ENCODE measurements at regions not wholly inside any gene's neighbourhood (a gene's known extent, or its start where the extent isn't known, plus 50 kb on each side); places are given as distances from the start of the nearest gene placed in this dataset.

GRCh38 chr6:21868226-21868625 lies 274.7 kb downstream of the SOX4 start:
- TF ChIP-seq EZH2phosphoT487 (IDR thresholded peaks at IDR 0.05; ENCODE audit: insufficient read depth, low read depth) (no peak), EZH2 (IDR thresholded peaks at IDR 0.05; ENCODE audit: insufficient read depth, poor library complexity, severe bottlenecking) (no peak)
